Uterus (tissue), 2 donors: ENCODE measurements at regions not wholly inside any gene's neighbourhood (a gene's known extent, or its start where the extent isn't known, plus 50 kb on each side); places are given as distances from the start of the nearest gene placed in this dataset.

Experiments
- CTCF ChIP-seq, 4 experiments: fragments of 200-600 bp in 2 of 4; fragments of 450-650 bp in 2 of 4; sonication (generic) in 2 of 4; IDR thresholded peaks; one replicate each; pipeline ENCODE4 v1.5.1; 2016 to 2019; ENCODE audit warnings: antibody characterized with exemption in 4 of 4, mild to moderate bottlenecking in 2 of 4, moderate library complexity in 1 of 4
- POLR2A ChIP-seq, 2 donors: fragments of 450-650 bp; IDR thresholded peaks; one replicate each; pipeline ENCODE4 v1.6.1; 2016; ENCODE audit warnings: antibody characterized with exemption in 2 of 2, mild to moderate bottlenecking in 1 of 2, moderate library complexity in 1 of 2

GRCh38 chr11:21641869-21642268, 551.0 kb upstream of the ANO5 start:
- no peak for TF ChIP-seq CTCF (IDR thresholded peaks at IDR 0.05)
- TF ChIP-seq POLR2A (IDR thresholded peaks at IDR 0.05): no peak
